Ectodermal cell (in vitro differentiated cells): ENCODE measurements at regions not wholly inside any gene's neighbourhood (a gene's known extent, or its start where the extent isn't known, plus 50 kb on each side); places are given as distances from the start of the nearest gene placed in this dataset.
"Not testable (repeated sequence)": the region's sequence is repeated elsewhere in the genome, so short reads cannot be mapped to it uniquely, and the experiment has no call there.

Experiments
- H3K27ac ChIP-seq: 2 replicates; pipeline ENCODE4 v1.7.0; 2013; ENCODE audit warnings: mild to moderate bottlenecking, low read depth, low read length; ENCODE audit not compliant: insufficient read depth, poor library complexity, severe bottlenecking
- H3K27me3 ChIP-seq: 2 replicates; pipeline ENCODE4 v1.7.0; 2013; ENCODE audit warnings: mild to moderate bottlenecking, low read length; ENCODE audit not compliant: insufficient read depth, control insufficient read depth, poor library complexity, severe bottlenecking
- H3K36me3 ChIP-seq: one replicate; pipeline ENCODE4 v1.7.0; 2013; ENCODE audit warnings: low read length; ENCODE audit not compliant: control insufficient read depth, insufficient read depth
- H3K4me1 ChIP-seq: one replicate; pipeline ENCODE4 v1.7.0; 2013; ENCODE audit warnings: low read length; ENCODE audit not compliant: control insufficient read depth, insufficient read depth
- H3K4me3 ChIP-seq: 2 replicates; pipeline ENCODE4 v1.7.0; 2013; ENCODE audit warnings: low read depth, low read length, control low read depth; ENCODE audit not compliant: insufficient read depth
- H3K9me3 ChIP-seq: 2 replicates; pipeline ENCODE4 v1.7.0; 2013; ENCODE audit warnings: mild to moderate bottlenecking, low read length, moderate library complexity; ENCODE audit not compliant: control insufficient read depth
- WGBS, 2 experiments: methylation state at CpG; one replicate each; pipeline ENCODE4 v1.1.7; 2013; ENCODE audit warnings: missing lambda C conversion rate in 2 of 2; 5-methylcytosine and 5-hydroxymethylcytosine counted together

DNA sequence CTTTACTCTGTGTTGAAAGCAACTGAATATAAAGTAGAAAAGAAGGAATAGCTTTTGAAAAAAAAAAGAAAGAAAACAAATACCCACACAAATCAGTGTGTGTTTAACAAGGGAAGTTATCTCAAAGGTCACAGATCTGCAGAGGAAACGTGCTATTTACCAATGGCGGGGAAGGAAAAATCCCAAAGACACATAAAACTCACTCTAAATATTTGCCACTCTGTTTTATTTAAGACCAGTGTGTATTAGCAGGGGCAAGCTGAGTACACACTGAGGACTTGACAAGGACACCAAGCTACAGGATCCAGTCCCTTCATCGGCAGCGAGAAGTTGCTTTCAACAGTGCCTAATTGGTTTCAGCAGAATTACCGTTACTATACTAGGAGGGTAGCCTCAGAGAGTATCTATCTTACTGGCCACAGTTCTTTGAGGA lies 252.5 kb downstream of the DEPDC1B start:
- no peaks in the 10 kb centered on the region for H3K9me3 ChIP-seq
- H3K4me3 ChIP-seq, result no peak overlapping the region
- H3K4me1 ChIP-seq, result no peaks in the 10 kb centered on the region
- no peaks in the 10 kb centered on the region for H3K36me3 ChIP-seq
- no peak overlapping the region for H3K27ac ChIP-seq
- no peaks in the 10 kb centered on the region for H3K27me3 ChIP-seq
- WGBS, 2 experiments, result 76 to 92% methylated on average over 5 of the region's 5 CpGs

DNA sequence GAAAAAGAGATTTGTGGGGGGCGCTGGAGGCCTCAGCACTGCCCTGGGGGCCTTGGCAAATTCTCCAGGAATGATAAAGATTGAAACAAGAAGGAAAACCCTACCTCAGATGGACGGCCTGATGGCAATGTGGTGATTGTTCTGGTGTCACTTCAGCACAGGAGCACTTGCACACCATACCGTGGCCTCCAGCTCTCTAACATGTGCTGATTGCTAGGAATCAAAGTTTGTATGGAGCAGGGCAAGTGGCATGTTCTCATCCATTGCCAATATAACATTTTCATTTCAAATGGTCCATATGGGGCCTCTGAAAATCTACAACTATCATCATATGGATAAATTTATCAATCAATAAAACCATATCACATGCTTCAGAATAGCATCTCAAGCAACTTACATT lies 253.0 kb downstream of the DEPDC1B start:
- Histone ChIP-seq H3K36me3 (no peaks in the 10 kb centered on the region), H3K4me3 (no peak overlapping the region), H3K27ac (no peak overlapping the region), H3K27me3 (no peaks in the 10 kb centered on the region), H3K9me3 (no peaks in the 10 kb centered on the region), H3K4me1 (no peaks in the 10 kb centered on the region)
- WGBS, 2 experiments, result 87 to 93% methylated on average over 3 of the region's 3 CpGs

GRCh38 chr5:60445921-60446320 lies 254.0 kb downstream of the DEPDC1B start:
- 100% methylated on average over 1 of the region's 1 CpG; no CpG with 5 or more reads in 1 of the 2 experiments for WGBS, 2 experiments
- no peak overlapping the region for H3K4me3 ChIP-seq

GRCh38 chr5:60445427-60445826 lies 254.5 kb downstream of the DEPDC1B start:
- no peaks in the 10 kb centered on the region for H3K9me3 ChIP-seq
- H3K4me3 ChIP-seq, result no peak overlapping the region
- no peak overlapping the region for H3K27ac ChIP-seq

More at GRCh38 chr5:60445921-60446320, 254.0 kb downstream of the DEPDC1B start:
- Histone ChIP-seq H3K27me3 (no peaks in the 10 kb centered on the region), H3K36me3 (no peaks in the 10 kb centered on the region), H3K9me3 (no peaks in the 10 kb centered on the region), H3K4me1 (no peaks in the 10 kb centered on the region), H3K27ac (no peak overlapping the region)

GRCh38 chr5:60444661-60445360 lies 255.2 kb downstream of the DEPDC1B start:
- WGBS, 2 experiments, result 92 to 98% methylated on average over 5 of the region's 5 CpGs
- Histone ChIP-seq H3K9me3 (no peaks in the 10 kb centered on the region), H3K4me3 (no peak overlapping the region), H3K27ac (no peak overlapping the region), H3K4me1 (no peaks in the 10 kb centered on the region), H3K36me3 (no peaks in the 10 kb centered on the region), H3K27me3 (no peaks in the 10 kb centered on the region)

More at GRCh38 chr5:60445427-60445826, 254.5 kb downstream of the DEPDC1B start:
- Histone ChIP-seq H3K27me3 (no peaks in the 10 kb centered on the region), H3K4me1 (no peaks in the 10 kb centered on the region), H3K36me3 (no peaks in the 10 kb centered on the region)

GRCh38 chr5:60439552-60439951 lies 260.4 kb downstream of the DEPDC1B start:
- Histone ChIP-seq H3K9me3 (no peaks in the 10 kb centered on the region), H3K27me3 (no peaks in the 10 kb centered on the region), H3K4me1 (no peaks in the 10 kb centered on the region), H3K27ac (no peak overlapping the region), H3K4me3 (no peak overlapping the region), H3K36me3 (no peaks in the 10 kb centered on the region)
- 86 to 100% methylated on average over 1 of the region's 1 CpG for WGBS, 2 experiments

DNA sequence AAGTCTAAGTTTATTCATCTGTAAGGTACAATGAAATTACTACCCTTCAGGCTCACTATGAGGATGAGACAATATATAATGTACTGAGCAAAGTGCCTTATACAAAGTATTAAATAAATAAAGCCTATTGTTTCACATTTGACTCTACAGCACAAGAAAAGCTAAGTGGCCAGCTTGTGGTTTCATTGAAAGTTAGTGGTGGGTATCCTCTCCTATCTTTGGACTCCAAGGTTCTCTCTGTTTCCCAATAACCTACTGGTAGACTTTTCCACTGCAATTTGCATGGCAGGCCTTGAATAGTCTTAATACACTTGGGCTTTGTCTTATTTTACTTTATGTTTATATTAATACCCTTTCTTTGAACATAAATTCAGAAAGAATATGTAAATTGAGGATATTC lies 262.7 kb downstream of the DEPDC1B start:
- no peaks in the 10 kb centered on the region for H3K27me3 ChIP-seq
- H3K27ac ChIP-seq, result no peak overlapping the region
- no peaks in the 10 kb centered on the region for H3K36me3 ChIP-seq
- no peak overlapping the region for H3K4me3 ChIP-seq
- H3K9me3 ChIP-seq, result no peaks in the 10 kb centered on the region
- H3K4me1 ChIP-seq, result no peaks in the 10 kb centered on the region

GRCh38 chr5:60436518-60436917 lies 263.4 kb downstream of the DEPDC1B start:
- no peaks in the 10 kb centered on the region for H3K27me3 ChIP-seq
- H3K4me1 ChIP-seq, result no peaks in the 10 kb centered on the region
- H3K9me3 ChIP-seq, result no peaks in the 10 kb centered on the region
- no peak overlapping the region for H3K4me3 ChIP-seq
- H3K36me3 ChIP-seq, result no peaks in the 10 kb centered on the region
- WGBS, 2 experiments, result 92 to 100% methylated on average over 2 of the region's 2 CpGs
- no peak overlapping the region for H3K27ac ChIP-seq

DNA sequence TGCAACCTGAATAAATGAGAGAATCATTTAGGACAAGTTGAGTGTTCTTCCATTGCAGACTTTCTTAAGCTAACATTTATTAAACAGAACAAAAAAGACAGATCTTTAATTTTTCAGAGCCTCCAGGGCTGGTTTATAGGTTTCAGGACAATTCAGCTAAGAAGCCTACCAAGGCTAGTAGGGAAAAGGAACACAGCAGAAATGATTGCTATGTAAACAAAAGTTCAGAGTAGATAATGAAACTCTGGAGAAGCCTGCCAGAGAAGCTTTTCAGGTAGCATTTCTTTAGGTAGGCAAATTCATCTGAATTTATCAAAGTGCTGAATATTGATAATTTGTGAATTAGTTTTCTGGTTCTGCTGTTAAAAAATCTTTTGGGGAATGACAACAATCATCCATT lies 264.2 kb downstream of the DEPDC1B start:
- Histone ChIP-seq H3K27me3 (no peaks in the 10 kb centered on the region), H3K27ac (no peak overlapping the region), H3K4me1 (no peaks in the 10 kb centered on the region), H3K9me3 (no peaks in the 10 kb centered on the region), H3K36me3 (no peaks in the 10 kb centered on the region), H3K4me3 (no peak overlapping the region)

DNA sequence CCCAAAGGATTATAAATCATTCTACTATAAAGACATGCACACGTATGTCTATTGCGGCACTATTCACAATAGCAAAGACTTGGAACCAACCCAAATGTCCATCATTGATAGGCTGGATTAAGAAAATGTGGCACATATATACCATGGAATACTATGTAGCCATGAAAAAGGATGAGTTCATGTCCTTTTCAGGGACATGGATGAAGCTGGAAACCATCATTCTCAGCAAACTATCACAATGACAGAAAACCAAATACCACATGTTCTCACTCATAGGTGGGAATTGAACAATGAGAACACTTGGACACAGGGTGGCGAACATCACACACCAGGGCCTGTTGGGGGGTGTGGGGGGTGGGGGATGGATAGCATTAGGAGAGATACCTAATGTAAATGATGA lies 273.8 kb downstream of the DEPDC1B start:
- H3K4me3 ChIP-seq, H3K9me3 ChIP-seq, H3K27me3 ChIP-seq, H3K36me3 ChIP-seq, H3K4me1 ChIP-seq, H3K27ac ChIP-seq: not testable (repeated sequence)
- WGBS, 2 experiments, result 92 to 93% methylated on average over 3 of the region's 3 CpGs

GRCh38 chr5:60420773-60421172 lies 279.2 kb downstream of the DEPDC1B start:
- not testable (repeated sequence) for H3K36me3 ChIP-seq, H3K27me3 ChIP-seq, H3K27ac ChIP-seq, H3K4me1 ChIP-seq, H3K9me3 ChIP-seq, H3K4me3 ChIP-seq
- 88 to 93% methylated on average over 3 of the region's 3 CpGs for WGBS, 2 experiments
